Activated CD4-positive, alpha-beta T cell treated with anti-CD3 and anti-CD28 coated beads for 36 hours (primary cell): ENCODE measurements at regions not wholly inside any gene's neighbourhood (a gene's known extent, or its start where the extent isn't known, plus 50 kb on each side); places are given as distances from the start of the nearest gene placed in this dataset.

ENCODE experiments used
- ATAC-seq: fragments of 200-7000 bp; cut with Tn5 transposase; one replicate; pipeline ENCODE4 v1.10.0; 2021; ENCODE audit warnings: mild to moderate bottlenecking, moderate library complexity
- CTCF ChIA-PET: fragments of 350-600 bp; sonication (Branson Sonifier 250); formaldehyde crosslinking; loops from one replicate; lab custom pipeline; 2021; ENCODE audit warnings: antibody characterized with exemption; lab: Charles Lee
- POLR2A ChIA-PET: fragments of 350-600 bp; sonication (Branson Sonifier 250); formaldehyde crosslinking; loops from one replicate; lab custom pipeline; 2021; ENCODE audit warnings: antibody characterized with exemption, inconsistent platforms; lab: Charles Lee
- DNase-seq: peaks from one replicate; pipeline ENCODE4 v3.0.0-alpha.2; 2020
- H3K27ac Mint-ChIP-seq: one replicate; pipeline ENCODE4 v1.8.0; 2021; ENCODE audit warnings: mixed read lengths
- H3K27me3 Mint-ChIP-seq: one replicate; pipeline ENCODE4 v1.8.0; 2021; ENCODE audit warnings: mixed read lengths
- H3K36me3 Mint-ChIP-seq: one replicate; pipeline ENCODE4 v1.8.0; 2021; ENCODE audit warnings: low read depth, mixed read lengths
- H3K4me1 Mint-ChIP-seq: one replicate; pipeline ENCODE4 v1.8.0; 2021; ENCODE audit warnings: mixed read lengths
- H3K4me3 Mint-ChIP-seq: one replicate; pipeline ENCODE4 v1.8.0; 2021; ENCODE audit warnings: mild to moderate bottlenecking, moderate library complexity, mixed read lengths
- H3K9me3 Mint-ChIP-seq: one replicate; pipeline ENCODE4 v1.8.0; 2021; ENCODE audit warnings: low read depth, mixed read lengths
- intact Hi-C, 2 experiments: fragments of 100-400 bp; cut with DNase I in 1 of 2; cut with micrococcal nuclease in 1 of 2; formaldehyde crosslinking; loops; one replicate each; pipeline versions ENCODE4 v1.14.2 to v1.15.1; 2022 to 2024; cut with DNase I, micrococcal nuclease

GRCh38 chr1:57772580-57773195 lies 348.8 kb upstream of the DAB1 start:
- ChIA-PET CTCF (interaction anchor here (0.7 kb wide), 1 partner anchor 10 kb away, joined by 3 read pairs; no protein-coding TSS in a partner anchor), POLR2A (no interaction called here)
- H3K36me3 Mint-ChIP-seq = no peaks in the 10 kb centered on the region
- H3K27ac Mint-ChIP-seq = no peak overlapping the region
- no peak for DNase-seq
- no peaks in the 10 kb centered on the region for H3K27me3 Mint-ChIP-seq
- intact Hi-C loops = no loop called here
- no peaks in the 10 kb centered on the region for H3K4me1 Mint-ChIP-seq
- H3K4me3 Mint-ChIP-seq = no peak overlapping the region
- ATAC-seq = no peak
- H3K9me3 Mint-ChIP-seq = no peaks in the 10 kb centered on the region

GRCh38 chr1:57770772-57771171 lies 346.9 kb upstream of the DAB1 start:
- Mint-ChIP-seq H3K27ac (no peak overlapping the region), H3K9me3 (no peaks in the 10 kb centered on the region), H3K4me1 (no peaks in the 10 kb centered on the region), H3K27me3 (peaks cover 6% of the 10 kb centered on the region), H3K4me3 (no peak overlapping the region), H3K36me3 (no peaks in the 10 kb centered on the region)
- POLR2A ChIA-PET = no interaction called here
- intact Hi-C loops = no loop called here
- CTCF ChIA-PET = no interaction called here
- no peak for DNase-seq
- ATAC-seq = no peak

- no peak for ATAC-seq
- POLR2A ChIA-PET = no interaction called here
Measured at GRCh38 chr1:57770236-57770635, 346.4 kb upstream of the DAB1 start.

GRCh38 chr1:57761628-57762027 lies 337.8 kb upstream of the DAB1 start:
- no peak for ATAC-seq
- H3K36me3 Mint-ChIP-seq = no peaks in the 10 kb centered on the region
- H3K4me3 Mint-ChIP-seq = no peak overlapping the region
- no peak for DNase-seq
- peaks cover 10% of the 10 kb centered on the region for H3K27me3 Mint-ChIP-seq
- CTCF ChIA-PET = no interaction called here
- intact Hi-C loops = no loop called here
- H3K4me1 Mint-ChIP-seq = no peaks in the 10 kb centered on the region
- H3K9me3 Mint-ChIP-seq = no peaks in the 10 kb centered on the region
- H3K27ac Mint-ChIP-seq = no peak overlapping the region
- POLR2A ChIA-PET = no interaction called here

More at GRCh38 chr1:57770236-57770635, 346.4 kb upstream of the DAB1 start:
- intact Hi-C loops = no loop called here
- Mint-ChIP-seq H3K27me3 (peaks cover 8% of the 10 kb centered on the region), H3K4me1 (no peaks in the 10 kb centered on the region), H3K4me3 (no peak overlapping the region), H3K9me3 (no peaks in the 10 kb centered on the region), H3K27ac (no peak overlapping the region), H3K36me3 (no peaks in the 10 kb centered on the region)
- DNase-seq = no peak
- CTCF ChIA-PET = no interaction called here

- intact Hi-C loops = no loop called here
- no peaks in the 10 kb centered on the region for H3K4me1 Mint-ChIP-seq
- CTCF ChIA-PET = no interaction called here
- H3K36me3 Mint-ChIP-seq = no peaks in the 10 kb centered on the region
- no peak overlapping the region for H3K4me3 Mint-ChIP-seq
- ATAC-seq (no peak), DNase-seq (no peak)
- H3K27ac Mint-ChIP-seq = no peak overlapping the region
- H3K27me3 Mint-ChIP-seq = peaks cover 4% of the 10 kb centered on the region
- POLR2A ChIA-PET = no interaction called here
- no peaks in the 10 kb centered on the region for H3K9me3 Mint-ChIP-seq
Measured at GRCh38 chr1:57752843-57753242, 329.0 kb upstream of the DAB1 start.

- no peak overlapping the region for H3K4me3 Mint-ChIP-seq
- H3K27me3 Mint-ChIP-seq = peaks cover 4% of the 10 kb centered on the region
- POLR2A ChIA-PET = no interaction called here
- no peak overlapping the region for H3K27ac Mint-ChIP-seq
- no peak for ATAC-seq
- no peak for DNase-seq
- no peaks in the 10 kb centered on the region for H3K36me3 Mint-ChIP-seq
- H3K9me3 Mint-ChIP-seq = no peaks in the 10 kb centered on the region
- CTCF ChIA-PET = no interaction called here
- intact Hi-C loops = no loop called here
- H3K4me1 Mint-ChIP-seq = no peaks in the 10 kb centered on the region
Measured at GRCh38 chr1:57748719-57749118, 324.9 kb upstream of the DAB1 start.

GRCh38 chr1:57747818-57748217 lies 324.0 kb upstream of the DAB1 start:
- Mint-ChIP-seq H3K9me3 (no peaks in the 10 kb centered on the region), H3K4me1 (no peaks in the 10 kb centered on the region)
- CTCF ChIA-PET = no interaction called here

GRCh38 chr1:57741521-57741920 lies 317.7 kb upstream of the DAB1 start:
- no peak for ATAC-seq
- Mint-ChIP-seq H3K27ac (no peak overlapping the region), H3K9me3 (no peaks in the 10 kb centered on the region), H3K4me1 (no peaks in the 10 kb centered on the region), H3K4me3 (no peak overlapping the region), H3K36me3 (no peaks in the 10 kb centered on the region), H3K27me3 (peaks cover 2% of the 10 kb centered on the region)
- ChIA-PET POLR2A (no interaction called here), CTCF (no interaction called here)
- no peak for DNase-seq
- intact Hi-C loops = no loop called here

More at GRCh38 chr1:57747818-57748217, 324.0 kb upstream of the DAB1 start:
- Mint-ChIP-seq H3K4me3 (no peak overlapping the region), H3K27me3 (peaks cover 4% of the 10 kb centered on the region), H3K36me3 (no peaks in the 10 kb centered on the region), H3K27ac (no peak overlapping the region)
- no peak for ATAC-seq
- POLR2A ChIA-PET = no interaction called here
- no peak for DNase-seq
- intact Hi-C loops = no loop called here

- H3K4me3 Mint-ChIP-seq = no peak overlapping the region
- H3K36me3 Mint-ChIP-seq = no peaks in the 10 kb centered on the region
- no peaks in the 10 kb centered on the region for H3K4me1 Mint-ChIP-seq
- ATAC-seq (no peak), DNase-seq (no peak)
- peaks cover 2% of the 10 kb centered on the region for H3K27me3 Mint-ChIP-seq
- H3K27ac Mint-ChIP-seq = no peak overlapping the region
- ChIA-PET POLR2A (no interaction called here), CTCF (no interaction called here)
- no peaks in the 10 kb centered on the region for H3K9me3 Mint-ChIP-seq
- intact Hi-C loops = no loop called here
Measured at GRCh38 chr1:57736940-57737339, 313.1 kb upstream of the DAB1 start.

- ATAC-seq (no peak), DNase-seq (no peak)
- intact Hi-C loops = no loop called here
- no peak overlapping the region for H3K27ac Mint-ChIP-seq
- H3K36me3 Mint-ChIP-seq = no peaks in the 10 kb centered on the region
- ChIA-PET POLR2A (no interaction called here), CTCF (interaction anchor here (0.8 kb wide), 1 partner anchor 159 kb away, joined by 3 read pairs; no protein-coding TSS in a partner anchor)
- H3K4me3 Mint-ChIP-seq = no peak overlapping the region
- H3K4me1 Mint-ChIP-seq = no peaks in the 10 kb centered on the region
- H3K27me3 Mint-ChIP-seq = no peaks in the 10 kb centered on the region
- H3K9me3 Mint-ChIP-seq = no peaks in the 10 kb centered on the region
Measured at GRCh38 chr1:57729181-57729580, 305.3 kb upstream of the DAB1 start.

- CTCF ChIA-PET = interaction anchor here (0.5 kb wide), 1 partner anchor 897 kb away, joined by 3 read pairs; no protein-coding TSS in a partner anchor
- intact Hi-C loops = no loop called here
- no peaks in the 10 kb centered on the region for H3K27me3 Mint-ChIP-seq
- POLR2A ChIA-PET = no interaction called here
- no peak overlapping the region for H3K27ac Mint-ChIP-seq
- H3K9me3 Mint-ChIP-seq = no peaks in the 10 kb centered on the region
- DNase-seq = no peak
- ATAC-seq = no peak
- no peaks in the 10 kb centered on the region for H3K4me1 Mint-ChIP-seq
- H3K36me3 Mint-ChIP-seq = no peaks in the 10 kb centered on the region
- H3K4me3 Mint-ChIP-seq = no peak overlapping the region
Measured at GRCh38 chr1:57727121-57727520, 303.3 kb upstream of the DAB1 start.

GRCh38 chr1:57725318-57725717 lies 301.5 kb upstream of the DAB1 start:
- Mint-ChIP-seq H3K9me3 (no peaks in the 10 kb centered on the region), H3K4me3 (no peak overlapping the region), H3K36me3 (no peaks in the 10 kb centered on the region), H3K4me1 (no peaks in the 10 kb centered on the region), H3K27ac (no peak overlapping the region), H3K27me3 (no peaks in the 10 kb centered on the region)
- ChIA-PET CTCF (no interaction called here), POLR2A (no interaction called here)
- ATAC-seq (no peak), DNase-seq (no peak)
- intact Hi-C loops = no loop called here
